Neural cell (in vitro differentiated cells): ENCODE measurements at regions not wholly inside any gene's neighbourhood (a gene's known extent, or its start where the extent isn't known, plus 50 kb on each side); places are given as distances from the start of the nearest gene placed in this dataset.

ENCODE experiments used
- H2AFZ ChIP-seq: fragments of 200-600, 300-800 bp; sonication (generic), shearing (Covaris generic); 2 replicates; pipeline ENCODE4 v1.6.0; 2014; ENCODE audit warnings: low read depth, mild to moderate bottlenecking, antibody characterized with exemption, low read length, moderate library complexity
- H3F3A ChIP-seq: fragments of 200-600 bp; shearing (Covaris generic); 2 replicates; pipeline ENCODE4 v1.6.1; 2016; ENCODE audit warnings: mild to moderate bottlenecking, moderate library complexity, mixed read lengths, antibody characterized with exemption, low read length; ENCODE audit not compliant: insufficient read depth, poor library complexity, severe bottlenecking
- H3K27ac ChIP-seq: fragments of 200-600, 300-800 bp; sonication (generic), shearing (Covaris generic); 2 replicates; pipeline ENCODE4 v1.5.1; 2014; ENCODE audit warnings: mild to moderate bottlenecking, low read length, moderate library complexity
- H3K27me3 ChIP-seq: fragments of 300-800, 200-600 bp; sonication (generic), shearing (Covaris generic); 2 replicates; pipeline ENCODE4 v1.6.0; 2014; ENCODE audit warnings: mild to moderate bottlenecking, low read depth, low read length, moderate library complexity; ENCODE audit not compliant: insufficient read depth
- H3K36me3 ChIP-seq: fragments of 300-800, 200-600 bp; sonication (generic), shearing (Covaris generic); 2 replicates; pipeline ENCODE4 v1.5.1; 2014; ENCODE audit warnings: mild to moderate bottlenecking, antibody characterized with exemption, low read length, moderate library complexity; ENCODE audit not compliant: insufficient read depth
- H3K4me2 ChIP-seq: fragments of 300-800, 200-600 bp; sonication (generic), shearing (Covaris generic); 2 replicates; pipeline ENCODE4 v1.6.0; 2014; ENCODE audit warnings: mild to moderate bottlenecking, low read length
- H3K4me3 ChIP-seq: fragments of 300-800, 200-600 bp; sonication (generic), shearing (Covaris generic); 2 replicates; pipeline ENCODE4 v1.5.1; 2014; ENCODE audit warnings: mild to moderate bottlenecking, low read length, moderate library complexity
- H3K79me2 ChIP-seq: fragments of 200-600 bp; shearing (Covaris generic); replicated peaks from 2 replicates; pipeline ENCODE4 v1.6.0; 2014; ENCODE audit warnings: mild to moderate bottlenecking, low read length, moderate library complexity; ENCODE audit not compliant: insufficient read depth
- H3K9ac ChIP-seq: fragments of 300-800, 200-600 bp; sonication (generic), shearing (Covaris generic); 2 replicates; pipeline ENCODE4 v1.6.1; 2016; ENCODE audit warnings: mild to moderate bottlenecking, low read length, mixed read lengths
- H3K9me2 ChIP-seq: fragments of 200-600 bp; shearing (Covaris generic); 2 replicates; pipeline ENCODE4 v1.6.1; 2016; ENCODE audit warnings: mild to moderate bottlenecking, low read length, mixed read lengths; ENCODE audit not compliant: insufficient read depth
- H3K9me3 ChIP-seq: fragments of 200-600, 300-800 bp; sonication (generic), shearing (Covaris generic); 2 replicates; pipeline ENCODE4 v1.6.1; 2016; ENCODE audit warnings: mild to moderate bottlenecking, mixed run types, low read length, moderate library complexity, mixed read lengths
- H4K20me1 ChIP-seq: fragments of 200-600 bp; shearing (Covaris generic); 2 replicates; pipeline ENCODE4 v1.6.1; 2016; ENCODE audit warnings: mild to moderate bottlenecking, mixed run types; ENCODE audit not compliant: insufficient read depth
- EP300 ChIP-seq: fragments of 450-650 bp; conservative IDR thresholded peaks from 2 replicates; pipeline ENCODE4 v1.6.1; 2014; ENCODE audit warnings: antibody characterized with exemption, mild to moderate bottlenecking, moderate library complexity; ENCODE audit not compliant: poor library complexity, severe bottlenecking
- EZH2 ChIP-seq: fragments of 200-600, 300-800 bp; shearing (Covaris generic), sonication (generic); IDR thresholded peaks from 2 replicates; pipeline ENCODE4 v1.6.1; 2014; ENCODE audit warnings: antibody characterized with exemption, low read length, borderline replicate concordance, mild to moderate bottlenecking; ENCODE audit not compliant: insufficient read depth, poor library complexity, severe bottlenecking
- MXI1 ChIP-seq: fragments of 450-650 bp; conservative IDR thresholded peaks from 2 replicates; pipeline ENCODE4 v1.6.1; 2014; ENCODE audit warnings: antibody characterized with exemption, mild to moderate bottlenecking; ENCODE audit not compliant: poor library complexity, severe bottlenecking
- POLR2AphosphoS5 ChIP-seq: IDR thresholded peaks from 2 replicates; pipeline ENCODE4 v1.6.1; 2012
- RAD21 ChIP-seq: fragments of 450-650 bp; conservative IDR thresholded peaks from 2 replicates; pipeline ENCODE4 v1.6.1; 2014; ENCODE audit warnings: antibody characterized with exemption, mild to moderate bottlenecking, moderate library complexity
- REST ChIP-seq: IDR thresholded peaks from 2 replicates; pipeline ENCODE4 v1.6.1; 2012; ENCODE audit warnings: borderline replicate concordance
- SMC3 ChIP-seq: fragments of 450-650 bp; conservative IDR thresholded peaks from 2 replicates; pipeline ENCODE4 v1.6.1; 2014; ENCODE audit warnings: antibody characterized with exemption, mild to moderate bottlenecking, moderate library complexity; ENCODE audit not compliant: poor library complexity
- TAF1 ChIP-seq: IDR thresholded peaks from 2 replicates; pipeline ENCODE4 v1.6.1; 2012; ENCODE audit warnings: low read depth
- TF ChIP-seq, protein P1 (sequence below): fragments of 450-650 bp; IDR thresholded peaks from 2 replicates; pipeline ENCODE4 v1.5.1; 2014; ENCODE audit warnings: antibody characterized with exemption, mild to moderate bottlenecking, moderate library complexity; ENCODE audit not compliant: poor library complexity, severe bottlenecking

GRCh38 chr9:84500826-84501225, 160.3 kb upstream of the SLC28A3 start:
- Histone ChIP-seq H4K20me1 (no peaks in the 10 kb centered on the region), H3K27me3 (no peaks in the 10 kb centered on the region), H3K9me3 (no peaks in the 10 kb centered on the region)

DNA sequence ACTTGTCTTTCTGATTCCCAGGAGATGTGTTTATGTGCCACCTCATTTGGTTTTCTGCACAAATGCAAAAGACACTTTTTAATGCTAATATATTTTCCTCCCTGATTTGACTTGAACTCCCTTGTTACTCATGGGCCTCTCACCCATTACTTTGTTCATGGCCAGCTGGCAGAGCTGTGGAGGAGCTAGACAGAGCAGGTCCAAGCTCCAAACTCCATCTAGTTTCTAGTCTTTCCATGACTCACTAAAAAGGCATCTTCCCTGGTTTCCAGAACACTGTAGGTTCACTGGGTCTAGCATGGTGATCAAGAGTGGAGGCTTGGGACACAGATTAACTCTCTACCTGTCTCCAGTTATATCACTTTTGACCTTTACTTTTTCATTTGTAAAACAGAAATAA, 161.0 kb upstream of the SLC28A3 start:
- Histone ChIP-seq H3K9ac (no peak overlapping the region), H3K9me3 (no peaks in the 10 kb centered on the region), H3K27me3 (no peaks in the 10 kb centered on the region), H4K20me1 (no peaks in the 10 kb centered on the region), H3K9me2 (no peaks in the 10 kb centered on the region), H3K27ac (no peak overlapping the region), H3K4me3 (no peak overlapping the region), H3K36me3 (no peaks in the 10 kb centered on the region), H2AFZ (no peak overlapping the region), H3K4me2 (no peak overlapping the region), H3F3A (no peaks in the 10 kb centered on the region), H3K79me2 (no peaks in the 10 kb centered on the region)
- TF ChIP-seq RAD21: no peak
- no peak for TF ChIP-seq REST
- no peak for TF ChIP-seq TAF1
- TF ChIP-seq, protein P1, sequence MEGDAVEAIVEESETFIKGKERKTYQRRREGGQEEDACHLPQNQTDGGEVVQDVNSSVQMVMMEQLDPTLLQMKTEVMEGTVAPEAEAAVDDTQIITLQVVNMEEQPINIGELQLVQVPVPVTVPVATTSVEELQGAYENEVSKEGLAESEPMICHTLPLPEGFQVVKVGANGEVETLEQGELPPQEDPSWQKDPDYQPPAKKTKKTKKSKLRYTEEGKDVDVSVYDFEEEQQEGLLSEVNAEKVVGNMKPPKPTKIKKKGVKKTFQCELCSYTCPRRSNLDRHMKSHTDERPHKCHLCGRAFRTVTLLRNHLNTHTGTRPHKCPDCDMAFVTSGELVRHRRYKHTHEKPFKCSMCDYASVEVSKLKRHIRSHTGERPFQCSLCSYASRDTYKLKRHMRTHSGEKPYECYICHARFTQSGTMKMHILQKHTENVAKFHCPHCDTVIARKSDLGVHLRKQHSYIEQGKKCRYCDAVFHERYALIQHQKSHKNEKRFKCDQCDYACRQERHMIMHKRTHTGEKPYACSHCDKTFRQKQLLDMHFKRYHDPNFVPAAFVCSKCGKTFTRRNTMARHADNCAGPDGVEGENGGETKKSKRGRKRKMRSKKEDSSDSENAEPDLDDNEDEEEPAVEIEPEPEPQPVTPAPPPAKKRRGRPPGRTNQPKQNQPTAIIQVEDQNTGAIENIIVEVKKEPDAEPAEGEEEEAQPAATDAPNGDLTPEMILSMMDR: no peak
- no peak for TF ChIP-seq POLR2AphosphoS5
- no peak for TF ChIP-seq EZH2

More at GRCh38 chr9:84500826-84501225, 160.3 kb upstream of the SLC28A3 start:
- H3K9me2 ChIP-seq: no peaks in the 10 kb centered on the region
- H3K36me3 ChIP-seq: no peaks in the 10 kb centered on the region
- no peaks in the 10 kb centered on the region for H3K79me2 ChIP-seq
- H3K27ac ChIP-seq: no peak overlapping the region
- H3F3A ChIP-seq: no peaks in the 10 kb centered on the region
- TF ChIP-seq MXI1: no peak
- TF ChIP-seq, protein P1: no peak
- TF ChIP-seq EZH2: no peak
- TF ChIP-seq EP300: no peak
- no peak for TF ChIP-seq TAF1
- no peak for TF ChIP-seq SMC3
- TF ChIP-seq POLR2AphosphoS5: no peak
- no peak for TF ChIP-seq RAD21
- no peak for TF ChIP-seq REST
- no peak overlapping the region for H2AFZ ChIP-seq
- no peak overlapping the region for H3K4me3 ChIP-seq
- no peak overlapping the region for H3K9ac ChIP-seq
- H3K4me2 ChIP-seq: no peak overlapping the region
